GM18907 (cell line): ENCODE measurements at regions not wholly inside any gene's neighbourhood (a gene's known extent, or its start where the extent isn't known, plus 50 kb on each side); places are given as distances from the start of the nearest gene placed in this dataset.
"Not testable (repeated sequence)": the region's sequence is repeated elsewhere in the genome, so short reads cannot be mapped to it uniquely, and the experiment has no call there.

Experiments
- ATAC-seq: cut with Tn5 transposase; IDR thresholded peaks from one replicate; pipeline ENCODE4 v1.9.1; 2021; ENCODE audit warnings: mild to moderate bottlenecking, moderate library complexity; ENCODE audit not compliant: unreplicated experiment

DNA sequence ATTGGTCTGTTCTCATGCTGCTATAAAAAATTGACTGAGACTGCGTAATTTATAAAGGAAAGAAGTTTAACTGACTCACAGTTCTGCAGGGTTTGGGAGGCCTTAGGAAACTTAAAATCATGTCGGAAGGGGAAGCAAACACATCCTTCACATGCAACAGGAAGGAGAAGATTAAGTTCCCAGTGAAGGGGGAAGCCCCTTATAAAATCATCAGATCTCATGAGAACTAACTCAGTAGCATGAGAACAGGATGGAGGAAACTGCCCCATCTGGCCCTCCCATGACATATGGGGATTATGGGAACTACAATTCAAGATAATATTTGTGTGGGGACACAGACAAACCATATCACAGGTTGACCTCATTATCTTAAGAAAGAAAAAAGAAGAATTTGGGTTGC, 134.5 kb downstream of the PPP1R3A start:
- ATAC-seq: peak; percentile 58

DNA sequence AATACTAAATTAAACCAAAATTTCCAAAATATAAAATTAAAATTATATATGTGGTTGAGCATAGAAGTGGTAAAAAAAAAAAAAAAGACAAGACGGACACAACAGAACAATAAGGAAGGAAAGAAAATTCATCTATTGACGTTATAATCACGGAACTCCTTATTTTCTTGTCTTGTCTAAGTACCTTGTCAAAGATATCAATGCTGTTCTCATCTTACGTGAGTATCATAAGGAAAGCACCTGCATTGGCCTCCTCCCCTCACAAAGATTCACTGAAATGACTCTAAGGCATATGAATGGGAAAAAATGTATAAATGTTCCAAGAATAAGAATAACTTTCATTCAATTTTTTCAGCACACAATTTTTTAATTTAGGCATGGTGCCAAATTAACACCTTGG, 135.4 kb downstream of the PPP1R3A start:
- no peak for ATAC-seq

GRCh38 chr7:113775804-113776203, 143.0 kb downstream of the PPP1R3A start:
- no peak for ATAC-seq

DNA sequence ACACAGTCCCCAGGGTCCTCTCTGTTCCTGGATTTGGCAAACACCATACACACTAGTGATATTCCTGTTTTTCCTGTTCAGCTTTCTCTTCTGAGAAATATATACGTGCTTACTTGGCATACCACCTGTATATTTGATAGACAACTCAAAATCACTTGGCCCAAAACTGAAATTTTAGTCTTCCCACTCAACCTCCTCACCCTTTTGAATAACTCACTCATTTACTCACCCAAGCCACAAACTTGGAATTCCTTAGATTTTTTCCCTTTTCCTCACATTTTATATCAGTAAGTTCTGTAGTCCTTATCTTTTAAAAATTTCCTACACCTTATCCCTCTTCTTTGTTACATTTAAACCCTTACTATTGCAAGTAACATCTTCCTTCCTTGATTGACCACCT, 143.4 kb downstream of the PPP1R3A start:
- no peak for ATAC-seq

DNA sequence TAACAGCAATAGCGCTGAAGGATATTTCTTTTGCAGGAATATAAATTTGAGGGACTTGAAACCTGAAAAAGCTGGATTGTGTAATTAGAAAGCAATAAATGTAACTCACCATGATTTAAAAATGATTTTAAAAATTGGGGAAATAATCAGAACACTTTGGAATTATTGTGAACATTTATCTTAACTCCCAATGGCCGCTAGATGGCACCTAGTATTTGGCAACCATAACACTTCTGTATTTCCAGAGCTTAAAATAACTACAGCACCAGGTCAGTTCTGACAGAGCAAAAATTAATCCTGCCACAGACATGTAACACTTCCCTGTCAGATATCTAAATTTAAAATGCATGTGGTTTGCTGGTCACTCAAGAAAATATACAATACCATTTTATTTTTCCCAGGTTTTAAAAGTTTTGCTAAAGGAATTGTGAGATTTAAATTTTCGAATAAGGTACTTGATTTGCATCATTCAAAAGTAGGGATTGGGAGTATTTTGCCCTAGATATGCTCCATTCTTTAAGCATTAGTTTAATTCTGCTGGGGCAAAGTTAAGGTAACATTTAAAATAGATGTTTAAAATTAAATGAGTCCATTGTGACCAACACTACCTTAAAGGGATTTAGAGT, 144.5 kb downstream of the PPP1R3A start:
- peak; percentile 95 for ATAC-seq

DNA sequence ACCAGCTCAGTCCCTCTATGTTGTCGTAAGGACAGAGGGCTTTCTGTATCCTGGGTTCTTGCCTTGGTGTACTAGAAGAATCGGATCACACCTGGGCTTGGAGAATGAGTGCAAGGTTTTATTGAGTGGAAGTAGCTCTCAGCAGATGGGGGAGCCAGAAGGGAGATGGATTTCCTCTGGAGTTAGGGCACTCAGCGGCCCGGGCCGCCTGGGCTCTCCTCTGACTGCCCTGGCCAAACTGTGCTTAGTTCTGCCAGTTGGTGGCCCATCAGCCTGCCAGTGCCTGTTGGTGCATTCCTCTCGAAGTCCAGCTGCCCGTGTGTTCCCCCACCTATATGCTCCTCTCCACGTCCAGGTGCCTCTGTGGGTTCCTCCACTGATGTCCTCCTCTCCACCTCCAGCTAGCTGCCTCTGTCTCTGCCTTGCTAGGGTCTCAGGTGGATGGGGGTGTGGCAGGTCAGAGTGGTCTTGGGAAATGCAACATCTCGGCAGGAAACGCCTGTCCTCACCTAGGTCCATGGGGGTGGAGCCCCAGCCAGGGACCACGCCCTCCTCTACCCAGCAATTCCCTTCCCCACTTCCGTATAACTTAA, 148.6 kb downstream of the PPP1R3A start:
- no peak for ATAC-seq

DNA sequence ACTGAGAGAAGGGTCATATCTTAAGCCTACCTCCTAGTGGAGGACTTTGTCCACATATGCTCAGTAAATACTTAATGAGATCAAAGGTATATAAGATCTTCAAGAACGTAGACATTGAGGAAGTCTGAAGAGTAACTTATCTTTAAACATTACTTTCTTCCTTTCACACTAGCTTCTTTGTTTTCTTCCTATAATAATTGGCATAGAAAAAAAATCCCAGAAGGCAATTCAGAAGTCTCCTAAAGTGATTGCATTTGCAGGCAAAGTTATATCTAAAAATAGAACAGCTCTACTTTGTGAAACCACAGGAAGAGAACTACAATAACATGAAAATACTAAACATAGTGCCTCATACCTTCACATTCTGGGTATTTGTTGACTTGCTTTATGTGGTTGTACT, 150.4 kb downstream of the PPP1R3A start:
- no peak for ATAC-seq

- no peak for ATAC-seq
Measured at GRCh38 chr7:113764401-113765035, 154.3 kb downstream of the PPP1R3A start.

- no peak for ATAC-seq
Measured at GRCh38 chr7:113763226-113763625, 155.6 kb downstream of the PPP1R3A start.

DNA sequence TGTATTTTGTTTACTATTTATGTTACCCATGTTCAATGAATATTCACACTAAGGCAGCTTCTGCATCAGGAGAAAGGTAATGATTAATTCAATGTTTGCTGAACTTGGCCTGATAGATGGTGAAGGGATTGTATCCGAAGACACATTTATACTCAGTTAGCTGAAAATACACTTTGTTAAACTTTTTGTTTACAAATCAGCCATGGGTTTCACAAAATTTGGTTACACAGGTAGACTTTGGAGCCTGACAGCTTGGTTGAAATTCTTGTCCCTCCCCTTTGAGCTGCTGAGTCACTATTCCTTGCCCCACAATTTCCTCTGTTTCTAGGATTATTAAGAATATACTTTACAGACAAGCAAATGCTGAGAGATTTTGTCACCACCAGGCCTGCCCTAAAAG, 162.6 kb downstream of the PPP1R3A start:
- ATAC-seq: no peak

- no peak for ATAC-seq
Measured at GRCh38 chr7:113752689-113753088, 166.1 kb downstream of the PPP1R3A start.

DNA sequence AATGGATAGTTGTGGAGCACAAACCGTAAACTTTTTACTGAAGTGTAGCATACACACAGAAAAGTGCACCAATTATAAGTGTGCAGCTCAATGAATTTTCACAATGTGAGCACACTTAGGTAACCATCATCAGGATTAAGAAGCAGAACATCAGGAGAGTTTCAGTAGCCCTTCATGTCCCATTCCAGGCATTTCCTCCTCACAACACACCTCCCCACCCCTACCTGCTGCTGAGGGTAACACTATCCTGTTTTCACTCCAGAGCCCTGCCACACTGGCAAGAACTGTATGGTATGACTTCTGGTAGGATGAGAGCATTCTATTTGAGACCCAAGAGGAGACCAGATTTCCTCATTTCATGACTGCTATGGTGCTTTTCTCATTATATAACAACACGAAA, 166.5 kb downstream of the PPP1R3A start:
- no peak for ATAC-seq

DNA sequence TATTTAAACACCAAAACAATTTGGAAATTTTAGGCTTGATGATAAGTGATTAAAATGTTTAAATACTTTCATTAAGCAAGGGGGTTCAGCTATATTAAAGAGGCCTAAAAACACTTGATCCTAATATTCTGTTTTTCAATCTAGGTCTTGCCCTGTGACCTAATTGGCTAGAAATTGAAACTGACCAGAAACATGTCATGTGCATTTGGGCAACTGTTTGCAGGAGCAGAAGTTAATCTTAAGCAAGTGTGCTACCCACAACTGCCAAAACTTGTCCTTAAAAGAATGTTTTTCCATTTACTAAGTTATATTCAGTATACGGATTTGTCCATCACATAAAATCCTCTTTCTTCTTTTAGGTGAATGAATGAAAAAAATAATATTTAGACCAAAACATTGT, 167.3 kb downstream of the PPP1R3A start:
- ATAC-seq: no peak

DNA sequence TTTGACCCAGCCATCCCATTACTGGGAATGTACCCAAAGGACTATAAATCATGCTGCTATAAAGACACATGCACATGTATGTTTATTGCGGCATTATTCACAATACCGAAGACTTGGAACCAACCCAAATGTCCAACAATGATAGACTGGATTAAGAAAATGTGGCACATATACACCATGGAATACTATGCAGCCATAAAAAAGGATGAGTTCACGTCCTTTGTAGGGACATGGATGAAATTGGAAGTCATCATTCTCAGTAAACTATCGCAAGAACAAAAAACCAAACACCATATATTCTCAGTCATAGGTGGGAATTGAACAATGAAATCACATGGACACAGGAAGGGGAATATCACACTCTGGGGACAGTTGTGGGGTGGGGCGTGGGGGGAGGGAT, 170.4 kb downstream of the PPP1R3A start:
- not testable (repeated sequence) for ATAC-seq

DNA sequence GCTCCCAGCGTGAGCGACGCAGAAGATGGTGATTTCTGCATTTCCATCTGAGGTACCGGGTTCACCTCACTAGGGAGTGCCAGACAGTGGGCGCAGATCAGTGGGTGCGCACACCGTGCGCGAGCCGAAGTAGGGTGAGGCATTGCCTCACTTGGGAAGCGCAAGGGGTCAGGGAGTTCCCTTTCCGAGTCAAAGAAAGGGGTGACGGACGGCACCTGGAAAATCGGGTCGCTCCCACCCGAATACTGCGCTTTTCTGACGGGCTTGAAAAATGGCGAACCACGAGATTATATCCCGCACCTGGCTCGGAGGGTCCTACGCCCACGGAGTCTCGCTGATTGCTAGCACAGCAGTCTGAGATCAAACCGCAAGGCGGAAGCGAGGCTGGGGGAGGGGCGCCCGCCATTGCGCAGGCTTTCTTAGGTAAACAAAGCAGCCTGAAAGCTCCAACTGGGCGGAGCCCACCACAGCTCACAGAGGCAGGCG, 175.8 kb downstream of the PPP1R3A start:
- ATAC-seq: not testable (repeated sequence)

DNA sequence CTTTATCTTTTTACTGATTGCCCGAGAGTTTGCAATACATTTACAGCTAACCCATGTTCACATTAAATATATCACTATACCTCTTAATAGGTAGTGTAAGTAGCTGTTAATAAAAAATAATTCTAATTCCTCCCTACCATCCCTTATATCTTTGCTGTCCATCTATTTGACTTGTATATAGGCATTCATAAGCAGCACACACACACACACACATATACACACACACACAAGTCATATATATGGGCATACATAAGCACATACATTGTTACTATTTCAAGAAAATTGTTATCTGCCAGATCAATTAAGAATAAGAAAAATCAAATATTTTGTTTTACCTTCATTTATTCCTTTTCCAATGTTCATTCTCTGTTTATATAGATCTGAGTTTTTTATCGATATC, 176.4 kb downstream of the PPP1R3A start:
- ATAC-seq: no peak

- ATAC-seq: no peak
Measured at GRCh38 chr7:113731571-113731970, 187.2 kb downstream of the PPP1R3A start.

GRCh38 chr7:113730309-113730955, 188.4 kb downstream of the PPP1R3A start:
- no peak for ATAC-seq

DNA sequence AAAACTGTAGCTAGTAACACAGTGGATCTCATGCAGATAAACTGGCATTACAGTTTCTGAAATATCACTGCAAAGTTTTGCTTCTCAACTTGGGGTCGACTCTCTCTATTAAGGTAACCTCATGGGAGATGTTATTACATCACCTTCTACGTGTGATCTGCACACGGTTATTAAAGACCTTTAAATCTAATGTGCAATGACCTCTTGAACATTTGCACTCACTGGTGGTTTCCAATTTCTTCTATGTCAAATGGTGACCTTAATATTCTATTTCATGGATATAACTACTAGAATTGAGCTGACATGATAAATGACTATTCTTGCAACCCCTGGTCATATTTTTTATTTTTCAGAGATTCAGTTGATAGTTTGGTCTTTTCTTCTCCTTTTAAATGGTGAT, 191.3 kb downstream of the PPP1R3A start:
- ATAC-seq: no peak

GRCh38 chr7:113722006-113722405, 196.8 kb downstream of the PPP1R3A start:
- no peak for ATAC-seq

GRCh38 chr7:113717739-113718138, 201.1 kb downstream of the PPP1R3A start:
- no peak for ATAC-seq
